H1 (cell line): ENCODE measurements at regions not wholly inside any gene's neighbourhood (a gene's known extent, or its start where the extent isn't known, plus 50 kb on each side); places are given as distances from the start of the nearest gene placed in this dataset.

ENCODE experiments used
- CTCF ChIA-PET: fragments of 300-600 bp; sonication (Branson Sonifier 250); formaldehyde crosslinking; loops from one replicate; lab custom pipeline; 2021; ENCODE audit not compliant: partially characterized antibody; lab: Charles Lee
- POLR2A ChIA-PET: fragments of 300-600 bp; sonication (Branson Sonifier 250); formaldehyde crosslinking; loops from one replicate; lab custom pipeline; 2021; ENCODE audit warnings: inconsistent platforms; ENCODE audit not compliant: partially characterized antibody; lab: Charles Lee
- DNase-seq, 2 experiments: peaks; one replicate each; pipeline versions ENCODE4 v3.0.0 to v3.0.0-alpha.2; 2010 to 2022; ENCODE audit warnings: low spot score in 2 of 2, low read depth in 1 of 2, mixed read lengths in 1 of 2
- FAIRE-seq: peaks from 2 replicates; lab custom pipeline; 2011; peaks lifted over from hg19 to GRCh38; lab: Jason Lieb, UNC
- H2AFZ ChIP-seq: 2 replicates; pipeline ENCODE4 v1.8.1; 2012; ENCODE audit warnings: low read length, inconsistent platforms
- H2AK5ac ChIP-seq: 2 replicates; pipeline ENCODE4 v1.6.1; 2013; ENCODE audit warnings: low read depth, low read length
- H2BK120ac ChIP-seq: replicated peaks from 2 replicates; pipeline ENCODE3; 2013; ENCODE audit warnings: low read depth, low read length, inconsistent platforms
- H2BK12ac ChIP-seq: 2 replicates; pipeline ENCODE4 v1.6.1; 2013; ENCODE audit warnings: low read depth, low read length
- H2BK15ac ChIP-seq: 2 replicates; pipeline ENCODE4 v1.6.1; 2013; ENCODE audit warnings: low read length
- H2BK20ac ChIP-seq: 2 replicates; pipeline ENCODE4 v1.6.1; 2013; ENCODE audit warnings: low read length
- H2BK5ac ChIP-seq: 2 replicates; pipeline ENCODE4 v1.6.1; 2013; ENCODE audit warnings: low read depth, low read length
- H3K14ac ChIP-seq: 2 replicates; pipeline ENCODE4 v1.6.1; 2013; ENCODE audit warnings: inconsistent platforms; ENCODE audit not compliant: insufficient read length
- H3K18ac ChIP-seq: 2 replicates; pipeline ENCODE4 v1.6.1; 2013; ENCODE audit warnings: low read length; ENCODE audit errors: extremely low read depth
- H3K23ac ChIP-seq: 2 replicates; pipeline ENCODE4 v1.6.1; 2013; ENCODE audit warnings: inconsistent platforms; ENCODE audit not compliant: insufficient read length
- H3K23me2 ChIP-seq: 2 replicates; pipeline ENCODE4 v1.6.1; 2013; ENCODE audit warnings: low read depth, low read length
- H3K27ac ChIP-seq: 2 replicates; pipeline ENCODE4 v1.6.1; 2011; ENCODE audit warnings: low read depth, low read length, inconsistent platforms
- H3K27me3 ChIP-seq, 4 experiments: replicated peaks in 1 of 4; 1 replicate in 1 of 4; 2 replicates in 3 of 4; pipeline versions ENCODE4 v1.6.1 to v1.8.1; 2011 to 2013; ENCODE audit warnings: low read length in 3 of 4, mild to moderate bottlenecking in 3 of 4, inconsistent platforms in 2 of 4, mixed read lengths in 2 of 4, moderate library complexity in 1 of 4; ENCODE audit not compliant: control insufficient read depth in 3 of 4, insufficient read depth in 3 of 4; ENCODE audit errors: extremely low read depth in 1 of 4
- H3K36me3 ChIP-seq, 4 experiments: 2 replicates each; pipeline versions ENCODE4 v1.6.1 to v1.8.1; 2011 to 2013; ENCODE audit warnings: mild to moderate bottlenecking in 4 of 4, low read length in 3 of 4, moderate library complexity in 2 of 4, control low read depth in 1 of 4, inconsistent platforms in 1 of 4; ENCODE audit not compliant: insufficient read depth in 4 of 4, control insufficient read depth in 2 of 4
- H3K4ac ChIP-seq: replicated peaks from 2 replicates; pipeline ENCODE3; 2013; ENCODE audit warnings: low read length, low read depth, mixed read lengths, inconsistent platforms; ENCODE audit not compliant: insufficient read length
- H3K4me1 ChIP-seq, 4 experiments: replicated peaks in 1 of 4; 1 replicate in 1 of 4; 2 replicates in 3 of 4; pipeline versions ENCODE4 v1.6.1 to v1.8.1; 2011 to 2013; ENCODE audit warnings: low read length in 3 of 4, inconsistent platforms in 2 of 4, mixed read lengths in 1 of 4; ENCODE audit not compliant: insufficient read depth in 4 of 4, control insufficient read depth in 3 of 4
- H3K4me2 ChIP-seq, 2 experiments: 2 replicates each; pipeline versions ENCODE4 v1.6.1 to v1.8.1; 2011 to 2013; ENCODE audit warnings: low read depth in 2 of 2, low read length in 2 of 2, control low read depth in 1 of 2, inconsistent platforms in 1 of 2, mild to moderate bottlenecking in 1 of 2; ENCODE audit not compliant: insufficient read depth in 1 of 2
- H3K4me3 ChIP-seq, 4 experiments: fragments of 200-600, 300-600 bp in 1 of 4; sonication (generic), shearing (Covaris generic), sonication (Bioruptor Twin) in 1 of 4; 2 replicates each; pipeline versions ENCODE4 v1.5.1 to v1.8.1; 2011 to 2016; ENCODE audit warnings: low read length in 4 of 4, low read depth in 3 of 4, control low read depth in 2 of 4, inconsistent platforms in 2 of 4, mild to moderate bottlenecking in 2 of 4, mixed read lengths in 1 of 4, moderate library complexity in 1 of 4; ENCODE audit not compliant: insufficient read depth in 2 of 4; ENCODE audit errors: extremely low read depth in 1 of 4
- H3K56ac ChIP-seq: replicated peaks from 2 replicates; pipeline ENCODE3; 2013; ENCODE audit warnings: low read depth, mild to moderate bottlenecking, mixed read lengths, low read length, inconsistent platforms; ENCODE audit not compliant: insufficient read length
- H3K79me1 ChIP-seq: 2 replicates; pipeline ENCODE4 v1.6.1; 2013; ENCODE audit warnings: low read depth, low read length, control low read depth
- H3K79me2 ChIP-seq, 2 experiments: 2 replicates each; pipeline versions ENCODE4 v1.6.1 to v1.8.1; 2012 to 2013; ENCODE audit warnings: low read length in 2 of 2, mild to moderate bottlenecking in 2 of 2, inconsistent platforms in 1 of 2; ENCODE audit not compliant: insufficient read depth in 2 of 2, control insufficient read depth in 1 of 2
- H3K9ac ChIP-seq, 4 experiments: replicated peaks in 1 of 4; 1 replicate in 1 of 4; 2 replicates in 3 of 4; pipeline versions ENCODE4 v1.6.1 to v1.8.1; 2011 to 2013; ENCODE audit warnings: low read depth in 3 of 4, low read length in 3 of 4, control low read depth in 2 of 4, mild to moderate bottlenecking in 2 of 4, moderate library complexity in 2 of 4, inconsistent platforms in 1 of 4; ENCODE audit errors: extremely low read depth in 1 of 4
- H3K9me3 ChIP-seq, 2 experiments: 2 replicates each; pipeline versions ENCODE4 v1.6.1 to v1.8.1; 2012 to 2013; ENCODE audit warnings: mild to moderate bottlenecking in 2 of 2, moderate library complexity in 2 of 2, control low read depth in 1 of 2, inconsistent platforms in 1 of 2, low read depth in 1 of 2, low read length in 1 of 2, mixed read lengths in 1 of 2; ENCODE audit not compliant: insufficient read depth in 2 of 2
- H4K20me1 ChIP-seq, 2 experiments: replicated peaks in 1 of 2; 2 replicates each; pipeline versions ENCODE3 to v1.8.1; 2011 to 2013; ENCODE audit warnings: inconsistent platforms in 2 of 2, low read length in 2 of 2, mild to moderate bottlenecking in 1 of 2; ENCODE audit not compliant: insufficient read depth in 2 of 2, control insufficient read depth in 1 of 2
- H4K5ac ChIP-seq: 2 replicates; pipeline ENCODE4 v1.6.1; 2013; ENCODE audit warnings: low read length, low read depth, mixed read lengths, inconsistent platforms; ENCODE audit not compliant: insufficient read length
- H4K8ac ChIP-seq: 2 replicates; pipeline ENCODE4 v1.8.0; 2013; ENCODE audit warnings: mild to moderate bottlenecking, moderate library complexity, low read length, inconsistent platforms; ENCODE audit not compliant: insufficient read depth; ENCODE audit errors: extremely low read depth
- H4K91ac ChIP-seq: replicated peaks from 2 replicates; pipeline ENCODE3; 2013; ENCODE audit warnings: low read length, mixed read lengths, inconsistent platforms; ENCODE audit not compliant: insufficient read length
- ATF2 ChIP-seq: IDR thresholded peaks from 2 replicates; pipeline ENCODE4 v1.6.1; 2012; ENCODE audit warnings: low read length, inconsistent platforms
- BRCA1 ChIP-seq: IDR thresholded peaks from 2 replicates; pipeline ENCODE4 v1.6.1; 2012; ENCODE audit warnings: low read depth, low read length, improper control_type of control experiment
- CTBP2 ChIP-seq: IDR thresholded peaks from 2 replicates; pipeline ENCODE4 v1.7.0; 2011; ENCODE audit warnings: borderline replicate concordance, mild to moderate bottlenecking, moderate library complexity, mixed read lengths, low read length; ENCODE audit not compliant: insufficient read depth, insufficient read length
- EP300 ChIP-seq, 2 experiments: IDR thresholded peaks; 1 replicate in 1 of 2; 2 replicates in 1 of 2; pipeline ENCODE4 v1.6.1; 2011 to 2012; ENCODE audit warnings: low read depth in 2 of 2, low read length in 2 of 2, mild to moderate bottlenecking in 2 of 2, borderline replicate concordance in 1 of 2, inconsistent platforms in 1 of 2, moderate library complexity in 1 of 2
- HDAC2 ChIP-seq, 2 experiments: fragments of 300-600 bp in 1 of 2; sonication (generic) in 1 of 2; IDR thresholded peaks; 2 replicates each; pipeline ENCODE4 v1.6.1; 2011 to 2012; ENCODE audit warnings: low read depth in 2 of 2, low read length in 2 of 2, mild to moderate bottlenecking in 2 of 2, moderate library complexity in 2 of 2, borderline replicate concordance in 1 of 2, inconsistent platforms in 1 of 2
- KDM4A ChIP-seq: IDR thresholded peaks from one replicate; pipeline ENCODE4 v1.7.1; 2012; ENCODE audit warnings: low read depth, mild to moderate bottlenecking, moderate library complexity, low read length, inconsistent platforms; ENCODE audit not compliant: severe bottlenecking
- MAFK ChIP-seq: IDR thresholded peaks from 2 replicates; pipeline ENCODE4 v1.6.1; 2012; ENCODE audit warnings: low read depth, mild to moderate bottlenecking, improper control_type of control experiment, low read length
- MAX ChIP-seq: IDR thresholded peaks from 2 replicates; pipeline ENCODE4 v1.6.1; 2012; ENCODE audit warnings: inconsistent platforms
- NANOG ChIP-seq: IDR thresholded peaks from 2 replicates; pipeline ENCODE4 v1.6.1; 2011; ENCODE audit warnings: low read length, low read depth, mild to moderate bottlenecking, inconsistent platforms; ENCODE audit not compliant: insufficient read depth, poor library complexity, severe bottlenecking
- RNF2 ChIP-seq: fragments of 200-900, 300-1000 bp; sonication (generic); IDR thresholded peaks from 2 replicates; pipeline ENCODE4 v1.7.1; 2016; ENCODE audit warnings: borderline replicate concordance, low read depth, mild to moderate bottlenecking, antibody characterized with exemption, low read length; ENCODE audit not compliant: poor library complexity, severe bottlenecking; ENCODE audit errors: missing control alignments
- TCF12 ChIP-seq: IDR thresholded peaks from 2 replicates; pipeline ENCODE4 v1.6.1; 2011; ENCODE audit warnings: low read depth, mild to moderate bottlenecking, low read length
- YY1 ChIP-seq: IDR thresholded peaks from 2 replicates; pipeline ENCODE4 v1.6.1; 2011; ENCODE audit warnings: low read depth, mild to moderate bottlenecking, low read length
- WGBS, 2 experiments: shearing (Covaris generic) in 1 of 2; methylation state at CpG; one replicate each; pipeline versions ENCODE4 v1.1.6 to v1.1.7; 2013 to 2015; ENCODE audit warnings: low lambda C conversion rate in 2 of 2, mixed read lengths in 2 of 2, inconsistent platforms in 1 of 2, low coverage in 1 of 2, missing lambda C conversion rate in 1 of 2; ENCODE audit not compliant: insufficient replicate concordance in 2 of 2, insufficient coverage in 1 of 2, insufficient read length in 1 of 2; ENCODE audit errors: extremely low coverage in 1 of 2, missing lambda C conversion rate in 1 of 2; 5-methylcytosine and 5-hydroxymethylcytosine counted together

- no peak overlapping the region for H2AFZ ChIP-seq
- H2AK5ac ChIP-seq: no peak overlapping the region
- H3K23ac ChIP-seq: no peak overlapping the region
- no peak overlapping the region for H3K9ac ChIP-seq
- WGBS, 2 experiments: 0% methylated on average over 1 of the region's 1 CpG; no CpG with 5 or more reads in 1 of the 2 experiments
- no peaks in the 10 kb centered on the region for H4K20me1 ChIP-seq
- no peak overlapping the region for H4K5ac ChIP-seq
- H3K23me2 ChIP-seq: no peaks in the 10 kb centered on the region
- H3K9me3 ChIP-seq: no peaks in the 10 kb centered on the region
- H3K14ac ChIP-seq: no peak overlapping the region
- H3K4me1 ChIP-seq: no peaks in the 10 kb centered on the region
- H3K27me3 ChIP-seq: no peaks in the 10 kb centered on the region
- no peak overlapping the region for H3K18ac ChIP-seq
- no peak overlapping the region for H2BK120ac ChIP-seq
- no peak for FAIRE-seq
- H2BK5ac ChIP-seq: no peak overlapping the region
- H2BK12ac ChIP-seq: no peak overlapping the region
- H3K4me2 ChIP-seq: no peak overlapping the region
- no peak overlapping the region for H3K4me3 ChIP-seq
- ChIA-PET POLR2A (no interaction called here), CTCF (no interaction called here)
- no peaks in the 10 kb centered on the region for H3K79me1 ChIP-seq
- no peak overlapping the region for H3K4ac ChIP-seq
- H3K79me2 ChIP-seq: no peaks in the 10 kb centered on the region
- no peak for DNase-seq
- H4K8ac ChIP-seq: no peak overlapping the region
- H2BK15ac ChIP-seq: no peak overlapping the region
- no peak overlapping the region for H3K56ac ChIP-seq
- no peak overlapping the region for H2BK20ac ChIP-seq
- H4K91ac ChIP-seq: no peak overlapping the region
- H3K27ac ChIP-seq: no peak overlapping the region
- H3K36me3 ChIP-seq: no peaks in the 10 kb centered on the region
- TF ChIP-seq BRCA1 (no peak), TCF12 (no peak), KDM4A (no peak), CTBP2 (no peak), ATF2 (no peak), NANOG (no peak), RNF2 (no peak), HDAC2 (IDR thresholded peaks at IDR 0.05; ENCODE audit: borderline replicate concordance in 1 of 2, low read depth in 2 of 2, low read length in 2 of 2) (no peak), MAFK (no peak), MAX (no peak), YY1 (no peak), EP300 (IDR thresholded peaks at IDR 0.05; ENCODE audit: borderline replicate concordance in 1 of 2, low read depth in 2 of 2, low read length in 2 of 2) (no peak)
These were observed 974.6 kb upstream of the CELF2 start for GRCh38 chr10:10043083-10043482.
